ENCODE measurements at regions not wholly inside any gene's neighbourhood (a gene's known extent, or its start where the extent isn't known, plus 50 kb on each side); places are given as distances from the start of the nearest gene placed in this dataset.

GRCh38 chr7:26035552-26035951 lies 116.4 kb upstream of the NFE2L3 start:
- TF ChIP-seq POLR2A (IDR thresholded peaks at IDR 0.05; ENCODE audit: low read depth, low read length) (no peak), TAF1 (IDR thresholded peaks at IDR 0.05; ENCODE audit: borderline replicate concordance, low read depth, low read length) (no peak), POLR2AphosphoS5 (IDR thresholded peaks at IDR 0.05; ENCODE audit: low read depth, low read length) (no peak)
- no peak for FAIRE-seq
- no peak for DNase-seq (ENCODE audit: insufficient read length)

DNA sequence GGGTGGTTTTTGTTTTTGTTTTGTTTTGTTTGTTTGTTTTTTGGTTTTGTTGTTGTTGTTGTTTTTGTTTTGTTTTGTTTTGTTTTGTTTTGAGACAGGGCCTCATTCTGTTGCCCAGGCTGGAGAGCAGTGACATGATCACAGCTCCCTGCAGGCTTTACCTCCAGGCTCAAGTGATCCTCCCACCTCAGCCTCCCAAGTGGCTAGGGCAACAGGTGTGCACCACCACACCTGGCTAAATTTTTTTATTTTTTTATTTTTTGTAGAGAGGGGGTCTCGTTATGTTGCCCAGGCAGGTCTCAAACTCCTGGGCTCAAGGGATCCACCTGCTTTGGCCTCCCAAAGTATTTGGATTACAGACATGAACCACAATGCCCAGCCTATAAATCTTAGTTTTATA lies 115.9 kb upstream of the NFE2L3 start:
- FAIRE-seq: no peak
- TF ChIP-seq TAF1 (IDR thresholded peaks at IDR 0.05; ENCODE audit: borderline replicate concordance, low read depth, low read length) (no peak), POLR2AphosphoS5 (IDR thresholded peaks at IDR 0.05; ENCODE audit: low read depth, low read length) (no peak), POLR2A (IDR thresholded peaks at IDR 0.05; ENCODE audit: low read depth, low read length) (no peak)
- DNase-seq (ENCODE audit: insufficient read length): no peak

- no peak for FAIRE-seq
- no peak for DNase-seq (ENCODE audit: insufficient read length)
- TF ChIP-seq POLR2A (IDR thresholded peaks at IDR 0.05; ENCODE audit: low read depth, low read length): no peak
- TF ChIP-seq TAF1 (IDR thresholded peaks at IDR 0.05; ENCODE audit: borderline replicate concordance, low read depth, low read length): no peak
- no peak for TF ChIP-seq POLR2AphosphoS5 (IDR thresholded peaks at IDR 0.05; ENCODE audit: low read depth, low read length)
Measured at GRCh38 chr7:26038201-26038990, 113.6 kb upstream of the NFE2L3 start.

DNA sequence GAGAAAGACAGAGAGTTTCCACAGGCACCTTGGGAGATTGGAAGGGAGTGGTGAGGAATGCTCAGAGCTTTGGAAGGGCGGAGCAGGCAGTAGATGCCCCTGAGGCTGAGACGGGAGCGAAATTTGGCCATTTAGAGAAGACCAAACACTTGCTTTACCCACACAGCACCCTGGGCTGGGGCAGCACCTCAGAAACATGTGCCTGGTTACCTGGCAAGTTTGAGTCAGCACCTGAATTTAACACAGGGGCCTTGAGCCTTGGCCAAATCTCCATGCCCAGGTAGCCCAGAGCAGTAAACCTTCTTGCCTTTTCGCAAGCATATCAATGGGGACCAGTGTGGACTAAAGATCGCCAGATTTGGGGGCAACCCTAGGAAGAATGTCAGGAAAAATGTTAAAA lies 111.9 kb upstream of the NFE2L3 start:
- FAIRE-seq (no peak), DNase-seq (ENCODE audit: insufficient read length) (no peak)
- TF ChIP-seq POLR2AphosphoS5 (IDR thresholded peaks at IDR 0.05; ENCODE audit: low read depth, low read length): no peak

DNA sequence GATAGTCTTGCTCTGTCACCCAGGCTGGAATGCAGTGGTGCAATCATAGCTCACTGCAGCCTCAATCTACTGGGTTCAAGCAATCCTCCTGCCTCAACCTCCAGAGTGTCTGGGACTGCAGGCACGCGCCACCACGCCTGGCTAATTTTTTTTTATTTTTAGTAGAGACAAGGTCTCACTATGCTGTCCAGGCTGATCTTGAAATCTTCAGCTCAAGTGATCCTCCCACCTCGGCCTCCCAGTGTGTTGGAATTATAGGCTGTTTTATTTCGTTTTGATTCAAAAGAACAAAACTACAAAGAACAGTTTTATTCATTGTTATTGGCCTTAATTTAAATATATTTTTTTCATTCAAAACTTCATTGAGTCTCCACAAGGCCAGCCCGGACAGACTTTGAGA lies 109.8 kb upstream of the NFE2L3 start:
- TF ChIP-seq POLR2AphosphoS5 (IDR thresholded peaks at IDR 0.05; ENCODE audit: low read depth, low read length) (no peak), TAF1 (IDR thresholded peaks at IDR 0.05; ENCODE audit: borderline replicate concordance, low read depth, low read length) (no peak), POLR2A (IDR thresholded peaks at IDR 0.05; ENCODE audit: low read depth, low read length) (no peak)
- no peak for FAIRE-seq
- DNase-seq (ENCODE audit: insufficient read length): no peak

DNA sequence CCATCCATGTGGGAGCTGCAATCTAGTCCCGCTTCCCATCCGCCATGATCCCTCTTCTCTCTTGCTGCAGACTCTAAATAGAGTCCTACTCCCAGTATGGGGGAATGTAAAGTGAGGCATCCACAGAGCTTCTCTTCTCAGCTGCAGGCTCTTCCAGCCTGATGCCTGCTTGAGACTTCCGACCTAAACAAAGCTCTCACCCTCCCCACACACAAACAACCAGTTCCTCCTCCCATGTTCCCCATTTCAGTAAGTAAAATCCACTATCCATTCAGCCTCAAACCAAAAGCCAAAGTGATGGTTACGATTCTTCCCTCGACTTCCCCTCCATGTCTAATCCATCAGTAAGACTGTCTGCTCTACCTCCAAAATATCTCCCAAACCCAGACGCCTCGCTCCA lies 108.2 kb upstream of the NFE2L3 start:
- TF ChIP-seq POLR2A (IDR thresholded peaks at IDR 0.05; ENCODE audit: low read depth, low read length): no peak
- TF ChIP-seq POLR2AphosphoS5 (IDR thresholded peaks at IDR 0.05; ENCODE audit: low read depth, low read length): no peak
- no peak for DNase-seq (ENCODE audit: insufficient read length)
- no peak for FAIRE-seq

DNA sequence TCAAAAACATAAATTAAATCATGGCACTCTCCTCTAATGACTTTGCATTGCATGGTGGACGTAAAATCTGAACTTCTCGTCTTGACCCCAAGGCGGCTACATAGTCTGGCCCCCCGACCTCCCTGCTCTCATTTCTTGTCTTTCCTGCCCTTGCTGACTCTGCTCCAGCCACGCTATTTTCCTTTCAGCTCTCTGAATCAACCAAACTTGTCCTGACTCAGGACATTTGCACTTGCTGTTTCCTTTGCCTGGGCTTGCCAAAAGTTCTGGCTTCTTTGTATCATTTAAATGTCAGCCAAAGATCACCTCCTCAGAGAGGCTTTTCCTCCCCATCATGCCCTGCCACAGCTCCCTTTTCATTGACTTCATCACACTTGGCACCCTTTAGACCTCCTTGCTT lies 107.7 kb upstream of the NFE2L3 start:
- no peak for DNase-seq (ENCODE audit: insufficient read length)
- FAIRE-seq: no peak
- TF ChIP-seq POLR2AphosphoS5 (IDR thresholded peaks at IDR 0.05; ENCODE audit: low read depth, low read length) (no peak), TAF1 (IDR thresholded peaks at IDR 0.05; ENCODE audit: borderline replicate concordance, low read depth, low read length) (no peak), POLR2A (IDR thresholded peaks at IDR 0.05; ENCODE audit: low read depth, low read length) (no peak)

- FAIRE-seq (no peak), DNase-seq (ENCODE audit: insufficient read length) (no peak)
- TF ChIP-seq POLR2A (IDR thresholded peaks at IDR 0.05; ENCODE audit: low read depth, low read length): no peak
- TF ChIP-seq POLR2AphosphoS5 (IDR thresholded peaks at IDR 0.05; ENCODE audit: low read depth, low read length): no peak
- no peak for TF ChIP-seq TAF1 (IDR thresholded peaks at IDR 0.05; ENCODE audit: borderline replicate concordance, low read depth, low read length)
Measured at GRCh38 chr7:26046150-26046549, 105.8 kb upstream of the NFE2L3 start.

GRCh38 chr7:26046878-26047277 lies 105.1 kb upstream of the NFE2L3 start:
- FAIRE-seq (no peak), DNase-seq (ENCODE audit: insufficient read length) (no peak)
- TF ChIP-seq POLR2AphosphoS5 (IDR thresholded peaks at IDR 0.05; ENCODE audit: low read depth, low read length): no peak
- TF ChIP-seq TAF1 (IDR thresholded peaks at IDR 0.05; ENCODE audit: borderline replicate concordance, low read depth, low read length): no peak
- TF ChIP-seq POLR2A (IDR thresholded peaks at IDR 0.05; ENCODE audit: low read depth, low read length): no peak

DNA sequence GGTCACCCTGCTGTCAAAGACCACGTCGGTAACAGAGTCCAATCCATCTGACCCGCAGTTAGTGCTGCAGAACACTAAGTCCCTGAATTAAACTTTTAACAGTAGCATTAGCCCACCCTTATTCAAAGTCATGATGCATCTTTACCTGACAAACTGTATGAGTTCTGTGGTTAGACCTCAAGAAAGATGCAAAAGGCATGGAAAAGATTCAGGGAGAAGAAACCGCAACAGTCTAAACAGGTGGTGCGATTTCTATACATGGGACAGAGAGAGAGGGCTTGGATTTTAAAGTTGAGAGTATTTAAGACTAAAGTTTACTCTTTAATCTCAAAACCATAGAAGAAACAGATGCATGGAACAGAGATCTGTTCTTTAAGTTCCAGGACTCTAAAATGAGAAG lies 103.3 kb upstream of the NFE2L3 start:
- DNase-seq (ENCODE audit: insufficient read length): no peak
- no peak for TF ChIP-seq POLR2A (IDR thresholded peaks at IDR 0.05; ENCODE audit: low read depth, low read length)
- TF ChIP-seq TAF1 (IDR thresholded peaks at IDR 0.05; ENCODE audit: borderline replicate concordance, low read depth, low read length): no peak
- TF ChIP-seq POLR2AphosphoS5 (IDR thresholded peaks at IDR 0.05; ENCODE audit: low read depth, low read length): no peak
- no peak for FAIRE-seq

DNA sequence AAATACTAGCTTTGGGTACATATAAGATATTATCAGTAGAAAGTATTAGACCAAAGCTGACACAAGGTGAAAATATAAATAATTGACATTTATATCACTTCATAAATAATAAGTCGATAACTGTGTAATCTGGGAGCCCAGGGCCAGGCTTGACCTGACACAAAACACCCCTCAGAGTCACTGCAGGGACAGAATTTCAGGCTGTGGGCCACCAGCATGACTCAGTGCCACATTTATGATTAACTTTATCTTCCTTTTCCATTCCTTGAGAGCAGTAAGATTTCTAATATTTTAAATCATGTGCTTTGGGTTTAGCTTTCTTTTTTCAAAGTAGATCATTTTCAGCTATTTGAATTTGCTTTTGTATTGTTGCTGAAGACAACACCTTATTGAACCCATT lies 102.9 kb upstream of the NFE2L3 start:
- FAIRE-seq (no peak), DNase-seq (ENCODE audit: insufficient read length) (no peak)
- TF ChIP-seq POLR2A (IDR thresholded peaks at IDR 0.05; ENCODE audit: low read depth, low read length): no peak

- TF ChIP-seq POLR2A (IDR thresholded peaks at IDR 0.05; ENCODE audit: low read depth, low read length) (no peak), TAF1 (IDR thresholded peaks at IDR 0.05; ENCODE audit: borderline replicate concordance, low read depth, low read length) (no peak), POLR2AphosphoS5 (IDR thresholded peaks at IDR 0.05; ENCODE audit: low read depth, low read length) (no peak)
- no peak for DNase-seq (ENCODE audit: insufficient read length)
- no peak for FAIRE-seq
Measured at GRCh38 chr7:26051021-26051420, 101.0 kb upstream of the NFE2L3 start.

- FAIRE-seq: no peak
- no peak for TF ChIP-seq POLR2AphosphoS5 (IDR thresholded peaks at IDR 0.05; ENCODE audit: low read depth, low read length)
- no peak for TF ChIP-seq POLR2A (IDR thresholded peaks at IDR 0.05; ENCODE audit: low read depth, low read length)
- no peak for TF ChIP-seq TAF1 (IDR thresholded peaks at IDR 0.05; ENCODE audit: borderline replicate concordance, low read depth, low read length)
- DNase-seq (ENCODE audit: insufficient read length): no peak
Measured at GRCh38 chr7:26052706-26053105, 99.3 kb upstream of the NFE2L3 start.
